SK-N-MC (cell line): ENCODE measurements at regions not wholly inside any gene's neighbourhood (a gene's known extent, or its start where the extent isn't known, plus 50 kb on each side); places are given as distances from the start of the nearest gene placed in this dataset.

Source experiments
- DNase-seq: peaks from one replicate; pipeline ENCODE4 v3.0.0-alpha.2; 2011; ENCODE audit warnings: low read depth, low spot score
- H3K27ac ChIP-seq: fragments of 200-600 bp; sonication (generic); 2 replicates; pipeline ENCODE4 v1.5.1; 2016; ENCODE audit warnings: mixed run types
- H3K36me3 ChIP-seq: fragments of 200-600 bp; sonication (generic); 2 replicates; pipeline ENCODE4 v1.6.1; 2017; ENCODE audit warnings: antibody characterized with exemption, low read length, mixed read lengths; ENCODE audit not compliant: insufficient read depth
- H3K4me3 ChIP-seq: fragments of 200-600 bp; sonication (generic); 2 replicates; pipeline ENCODE4 v1.5.1; 2016
- H3K9ac ChIP-seq: fragments of 200-600 bp; sonication (generic); 2 replicates; pipeline ENCODE4 v1.8.0; 2017; ENCODE audit warnings: mixed run types, mixed read lengths; ENCODE audit not compliant: insufficient read length
- H3K9me3 ChIP-seq: fragments of 200-600 bp; sonication (generic); 2 replicates; pipeline ENCODE4 v1.6.1; 2017; ENCODE audit warnings: low read depth, mild to moderate bottlenecking, antibody characterized with exemption, low read length, moderate library complexity, mixed read lengths
- EZH2 ChIP-seq: fragments of 200-600 bp; sonication (generic); IDR thresholded peaks from one replicate; pipeline ENCODE4 v1.6.1; 2017; ENCODE audit warnings: antibody characterized with exemption
- FOXP2 ChIP-seq: optimal IDR thresholded peaks from 2 replicates; pipeline ENCODE3; 2011; ENCODE audit warnings: mild to moderate bottlenecking, moderate library complexity; ENCODE audit not compliant: insufficient read depth; ENCODE audit errors: extremely low read length, control extremely low read depth
- POLR2AphosphoS5 ChIP-seq: IDR thresholded peaks from 2 replicates; pipeline ENCODE4 v1.6.1; 2012; ENCODE audit warnings: mild to moderate bottlenecking, low read depth, low read length, borderline replicate concordance

DNA sequence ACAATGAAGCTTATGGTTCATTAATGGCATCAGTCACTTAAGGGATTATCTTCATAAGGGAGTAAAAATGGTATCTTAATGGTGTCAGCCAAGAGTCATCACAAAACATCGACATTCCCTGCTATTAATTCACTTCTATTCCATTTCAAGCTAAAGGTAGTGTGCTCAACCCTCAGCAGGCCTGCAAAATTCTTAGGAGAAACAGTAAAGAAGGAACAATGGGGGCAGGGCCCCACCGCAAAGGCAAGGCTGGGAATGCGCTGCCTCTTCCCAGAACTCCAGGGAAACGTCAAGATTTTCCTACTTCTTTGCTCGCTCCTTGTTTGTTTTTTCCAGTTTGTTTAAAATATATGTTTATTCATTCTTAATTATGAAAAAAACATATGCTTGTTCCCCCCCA lies 187.3 kb upstream of the TSC22D2 start:
- DNase-seq, result no peak
- peak overlapping the region; percentile 64 for H3K4me3 ChIP-seq
- TF ChIP-seq FOXP2 (no peak), EZH2 (no peak), POLR2AphosphoS5 (no peak)
- peak overlapping the region; percentile 22 for H3K9ac ChIP-seq
- H3K9me3 ChIP-seq, result no peaks in the 10 kb centered on the region
- no peaks in the 10 kb centered on the region for H3K36me3 ChIP-seq
- no peak overlapping the region for H3K27ac ChIP-seq

DNA sequence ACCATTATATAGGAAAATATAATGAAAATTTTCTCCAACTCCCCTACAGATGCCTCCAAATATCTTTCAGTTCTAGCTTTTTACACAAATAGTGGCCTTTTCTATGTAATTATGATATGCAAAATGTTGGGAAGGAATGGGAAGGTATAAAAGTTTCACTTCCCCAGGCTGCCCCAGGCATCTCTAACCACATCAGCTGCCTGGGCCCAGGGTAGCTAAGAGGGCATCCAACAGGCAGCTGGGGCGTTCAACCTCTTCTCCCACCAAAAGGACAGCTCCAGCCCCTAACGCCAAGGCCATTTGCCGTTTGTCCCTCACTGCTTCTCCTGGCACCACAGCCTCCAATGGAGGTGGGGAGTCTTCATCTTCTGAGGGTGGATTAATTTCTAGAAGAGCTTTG lies 188.1 kb upstream of the TSC22D2 start:
- TF ChIP-seq EZH2 (no peak), FOXP2 (no peak)
- Histone ChIP-seq H3K36me3 (no peaks in the 10 kb centered on the region), H3K27ac (no peak overlapping the region), H3K9me3 (no peaks in the 10 kb centered on the region), H3K9ac (no peak overlapping the region), H3K4me3 (no peak overlapping the region)
- no peak for DNase-seq

DNA sequence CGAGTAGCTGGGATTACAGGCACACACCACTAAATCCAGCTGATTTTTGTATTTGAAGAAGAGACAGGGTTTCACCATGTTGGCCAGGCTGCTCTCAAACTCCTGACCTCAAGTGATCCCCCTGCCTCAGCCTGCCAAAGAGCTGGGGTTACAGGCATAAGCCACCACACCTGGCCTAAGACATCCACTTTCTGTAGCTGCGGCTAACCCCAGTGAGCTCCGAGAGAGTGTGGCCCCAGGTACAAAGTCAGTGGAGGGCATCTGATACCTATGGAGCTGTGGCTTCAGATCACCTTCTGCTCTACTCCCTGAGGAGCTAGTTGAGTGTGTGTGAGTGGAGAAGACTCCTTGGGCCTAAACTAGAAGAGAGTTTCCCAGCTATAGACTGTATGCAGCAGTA lies 189.3 kb upstream of the TSC22D2 start:
- no peak overlapping the region for H3K27ac ChIP-seq
- H3K36me3 ChIP-seq, result no peaks in the 10 kb centered on the region
- no peak for TF ChIP-seq POLR2AphosphoS5
- no peak for TF ChIP-seq EZH2
- no peak for TF ChIP-seq FOXP2
- no peak for DNase-seq
- no peaks in the 10 kb centered on the region for H3K9me3 ChIP-seq
- no peak overlapping the region for H3K4me3 ChIP-seq
- H3K9ac ChIP-seq, result no peak overlapping the region

DNA sequence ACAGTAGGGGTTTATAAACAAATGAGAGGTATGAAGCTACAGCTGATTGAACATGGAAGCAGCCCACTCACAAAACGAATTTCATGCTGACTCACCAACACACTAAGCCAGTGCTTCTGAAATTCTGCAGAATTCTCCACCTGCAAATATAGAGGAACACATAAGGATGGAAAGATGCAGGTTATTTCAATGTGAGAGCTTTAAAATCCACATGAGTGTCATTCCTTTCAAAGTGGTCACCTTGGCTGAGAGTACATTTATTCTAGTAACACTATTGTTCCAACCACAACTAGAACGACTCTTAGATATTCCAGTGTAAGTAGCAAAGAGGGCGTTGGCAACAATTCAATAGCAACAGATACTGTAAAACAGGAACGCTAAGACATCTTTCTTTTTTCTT lies 189.9 kb upstream of the TSC22D2 start:
- H3K36me3 ChIP-seq, result no peaks in the 10 kb centered on the region
- H3K9ac ChIP-seq, result no peak overlapping the region
- DNase-seq, result no peak
- H3K27ac ChIP-seq, result no peak overlapping the region
- no peak overlapping the region for H3K4me3 ChIP-seq
- TF ChIP-seq EZH2 (no peak), FOXP2 (no peak), POLR2AphosphoS5 (no peak)
- H3K9me3 ChIP-seq, result no peaks in the 10 kb centered on the region

DNA sequence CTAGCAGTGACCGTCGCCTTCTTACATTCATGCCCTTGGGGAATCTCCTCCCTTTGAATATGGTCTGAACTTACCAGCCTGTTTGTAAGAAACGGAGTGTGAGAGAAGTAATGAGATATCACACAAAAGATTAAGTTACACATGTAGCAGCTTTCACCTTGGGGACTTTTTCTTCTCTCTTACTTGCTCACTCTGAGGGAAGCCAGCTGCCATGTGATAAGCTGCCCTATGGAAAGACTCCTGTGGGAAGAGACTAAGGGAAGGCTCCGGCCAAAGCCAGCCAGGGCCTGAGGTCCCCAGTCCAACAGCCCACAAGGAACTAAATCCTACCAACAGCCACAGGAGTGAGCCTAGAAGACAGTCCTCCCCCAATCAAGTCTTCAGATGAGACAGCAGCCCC lies 190.4 kb upstream of the TSC22D2 start:
- no peaks in the 10 kb centered on the region for H3K9me3 ChIP-seq
- H3K9ac ChIP-seq, result no peak overlapping the region
- DNase-seq, result no peak
- H3K4me3 ChIP-seq, result no peak overlapping the region
- no peak overlapping the region for H3K27ac ChIP-seq
- no peaks in the 10 kb centered on the region for H3K36me3 ChIP-seq
- TF ChIP-seq EZH2 (no peak), FOXP2 (no peak), POLR2AphosphoS5 (no peak)

DNA sequence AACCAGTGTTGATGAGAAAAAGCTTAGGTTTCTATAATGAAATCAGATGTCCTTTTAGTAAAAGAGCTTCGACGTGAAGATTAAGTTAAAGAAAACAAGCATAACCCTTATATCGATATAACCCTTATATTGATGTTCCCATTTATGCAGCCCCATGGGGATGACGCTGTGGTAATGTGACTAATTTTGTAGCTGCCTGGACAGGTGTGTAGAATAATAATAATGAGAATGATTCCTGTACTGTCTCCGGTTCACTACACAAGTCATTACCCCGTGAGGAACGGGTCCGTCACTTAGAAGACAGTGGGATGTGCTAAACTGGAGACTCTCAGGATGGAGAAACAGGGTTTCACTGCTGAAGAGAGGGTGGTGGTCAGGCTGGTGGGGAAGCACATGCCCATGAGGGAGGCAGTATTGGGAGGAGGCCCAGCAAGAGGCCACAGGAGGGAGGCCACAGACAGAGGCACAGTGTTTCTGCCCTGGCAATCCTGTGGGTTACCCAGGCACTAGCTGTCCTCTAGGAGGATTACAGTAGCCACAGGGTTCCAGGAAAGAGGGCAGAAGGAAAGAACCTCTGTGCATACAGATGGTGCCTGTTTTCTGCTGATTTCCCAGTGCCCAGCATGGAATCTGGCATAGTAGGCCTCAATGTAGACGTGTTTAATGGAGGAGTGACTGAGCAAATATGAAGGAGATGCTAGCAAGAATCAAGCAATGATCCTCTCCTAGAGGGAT lies 191.1 kb upstream of the TSC22D2 start:
- H3K36me3 ChIP-seq, result no peaks in the 10 kb centered on the region
- no peak overlapping the region for H3K9ac ChIP-seq
- TF ChIP-seq POLR2AphosphoS5, result no peak
- no peak for TF ChIP-seq EZH2
- no peak for TF ChIP-seq FOXP2
- H3K27ac ChIP-seq, result no peak overlapping the region; the same call in 1 of the 2 replicates
- H3K4me3 ChIP-seq, result peak overlapping the region; percentile 63; the same call in 1 of the 2 replicates
- H3K9me3 ChIP-seq, result no peaks in the 10 kb centered on the region
- no peak for DNase-seq

DNA sequence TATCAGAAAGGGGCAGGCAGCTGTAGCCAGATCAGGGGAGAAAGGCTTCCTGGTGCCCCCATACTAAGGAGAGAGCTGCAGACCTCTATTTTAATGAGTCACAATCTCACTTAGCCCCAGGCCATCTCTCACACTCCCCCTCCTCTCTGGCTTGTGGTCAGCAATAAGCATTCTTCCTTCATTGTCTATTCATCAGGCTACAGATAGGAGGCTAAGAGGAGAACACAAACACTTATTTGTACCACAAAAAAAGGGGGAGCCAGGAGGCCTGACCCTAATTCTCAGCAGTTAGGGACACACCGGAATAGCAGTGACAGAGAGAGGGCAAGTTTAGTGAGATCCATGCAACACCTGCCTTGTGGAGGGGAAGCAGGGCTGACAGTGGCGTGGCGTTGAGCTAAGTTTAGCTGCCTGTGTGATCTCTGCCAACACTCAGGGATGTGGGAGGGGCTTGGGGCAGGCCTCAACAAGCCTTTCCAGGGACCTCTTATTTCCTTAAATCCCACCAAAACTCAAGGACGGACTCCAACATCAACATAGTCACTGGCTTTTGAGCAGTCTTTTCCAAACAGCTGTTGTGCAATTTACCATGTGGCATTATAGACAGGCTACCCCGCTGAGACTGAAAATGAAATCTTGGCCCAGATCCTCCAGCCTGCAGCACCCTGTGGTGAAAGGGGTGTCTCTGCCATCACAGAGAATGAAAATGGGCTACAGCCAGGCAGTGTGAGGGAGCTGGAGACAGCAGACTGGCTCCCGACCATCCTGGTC lies 191.9 kb upstream of the TSC22D2 start:
- Histone ChIP-seq H3K9ac (no peak overlapping the region), H3K9me3 (no peaks in the 10 kb centered on the region), H3K27ac (peak overlapping the region; percentile 6; the same call in 1 of the 2 replicates), H3K36me3 (no peaks in the 10 kb centered on the region), H3K4me3 (peak overlapping the region; percentile 63)
- no peak for TF ChIP-seq EZH2
- TF ChIP-seq FOXP2, result peak; percentile 92
- no peak for TF ChIP-seq POLR2AphosphoS5
- peak; percentile 72 for DNase-seq

DNA sequence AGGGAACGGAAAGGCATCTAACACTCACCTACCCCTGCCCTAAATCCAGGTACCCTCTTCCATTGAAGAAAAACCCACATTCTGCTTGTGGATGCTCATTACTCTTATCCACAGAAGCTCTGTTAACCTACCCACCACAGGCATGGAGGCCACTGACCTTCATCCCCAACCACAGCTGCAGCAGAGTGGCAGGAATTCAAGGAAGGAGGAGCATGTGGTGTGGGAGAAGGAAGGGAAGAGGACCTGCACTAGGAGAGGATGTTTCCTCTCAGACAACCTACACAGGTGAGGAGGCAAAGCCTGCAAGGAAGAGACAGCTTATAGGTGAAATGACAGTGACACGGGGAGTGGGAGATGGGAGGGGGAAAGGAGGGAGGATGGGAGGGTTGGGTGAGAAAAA lies 192.5 kb upstream of the TSC22D2 start:
- no peak for DNase-seq
- H3K36me3 ChIP-seq, result no peaks in the 10 kb centered on the region
- no peak overlapping the region for H3K27ac ChIP-seq
- no peak overlapping the region for H3K9ac ChIP-seq
- no peak for TF ChIP-seq POLR2AphosphoS5
- no peak for TF ChIP-seq EZH2
- no peaks in the 10 kb centered on the region for H3K9me3 ChIP-seq
- H3K4me3 ChIP-seq, result no peak overlapping the region
